Ovary (tissue), 7 donors: ENCODE measurements at regions not wholly inside any gene's neighbourhood (a gene's known extent, or its start where the extent isn't known, plus 50 kb on each side); places are given as distances from the start of the nearest gene placed in this dataset.

ENCODE experiments used
- DNase-seq, 5 donors: peaks; one replicate each; pipeline ENCODE4 v3.0.0-alpha.2; 2019 to 2020
- H3K27ac ChIP-seq, 2 donors: fragments of 200-600 bp; one replicate each; pipeline versions ENCODE4 v1.5.1 to v1.8.0; 2019 to 2022
- H3K27me3 ChIP-seq: fragments of 200-600 bp; one replicate; pipeline ENCODE4 v1.8.0; 2022
- H3K36me3 ChIP-seq: fragments of 200-600 bp; sonication (generic); one replicate; pipeline ENCODE4 v1.5.1; 2019
- H3K4me1 ChIP-seq: one replicate; pipeline ENCODE4 v1.8.1; 2013; ENCODE audit warnings: mild to moderate bottlenecking, moderate library complexity; ENCODE audit not compliant: insufficient read depth
- H3K4me3 ChIP-seq: fragments of 200-600 bp; sonication (generic); one replicate; pipeline ENCODE4 v1.5.1; 2017
- H3K9me3 ChIP-seq, 2 donors: fragments of 200-600 bp in 1 of 2; sonication (generic) in 1 of 2; one replicate each; pipeline versions ENCODE4 v1.5.1 to v1.8.1; 2013 to 2019; ENCODE audit warnings: mild to moderate bottlenecking in 1 of 2, moderate library complexity in 1 of 2
- CTCF ChIP-seq, 3 donors: fragments of 450-650 bp in 2 of 3; fragments of 200-600 bp in 1 of 3; IDR thresholded peaks; one replicate each; pipeline versions ENCODE4 v1.5.1 to v1.8.0; 2016 to 2022; ENCODE audit warnings: antibody characterized with exemption in 3 of 3, mild to moderate bottlenecking in 1 of 3
- EP300 ChIP-seq: sonication (generic); formaldehyde crosslinking; IDR thresholded peaks from one replicate; pipeline ENCODE4 v1.6.1; 2017; ENCODE audit warnings: antibody characterized with exemption
- POLR2A ChIP-seq: fragments of 450-650 bp; IDR thresholded peaks from one replicate; pipeline ENCODE4 v1.6.1; 2017; ENCODE audit warnings: antibody characterized with exemption, mild to moderate bottlenecking, moderate library complexity
- WGBS, 3 donors: extraction: QIAGEN DNeasy Blood & Tissue Kit in 1 of 3; methylation state at CpG; one replicate each; pipeline versions ENCODE4 v1.1.5 to v1.1.7; 2013 to 2017; 5-methylcytosine and 5-hydroxymethylcytosine counted together
- intact Hi-C, 4 donors: fragments of 100-400 bp; cut with DNase I; formaldehyde crosslinking; loops; one replicate each; pipeline versions ENCODE4 v1.11.0 to v1.15.1; 2022 to 2023
- donor health status: DM: no; HTN: no; CAD: no; lungs with moderate emphysema.
- donor health status: DM: no; HTN: no; CAD: no.
- donor health status: Bipolar disorder and iron deficiency.
- donor health status: DM: no; HTN: no; CAD: no.
- donor health status: DM: yes; HTN: yes; CAD: no.

- no peak for TF ChIP-seq EP300
- no peak for TF ChIP-seq POLR2A
- no peak for TF ChIP-seq CTCF (IDR thresholded peaks at IDR 0.05)
- Histone ChIP-seq H3K36me3 (no peaks in the 10 kb centered on the region), H3K27me3 (no peaks in the 10 kb centered on the region), H3K9me3 (no peaks in the 10 kb centered on the region), H3K4me1 (no peaks in the 10 kb centered on the region), H3K27ac (no peak overlapping the region), H3K4me3 (no peak overlapping the region)
- DNase-seq, result no peak
- intact Hi-C loops, result loop anchor here in 1 of 4 donors (10.0 kb wide), 1 partner anchor 150 kb away; no protein-coding TSS in a partner anchor
- 80 to 99% (median 89%) methylated on average over 6 of the region's 6 CpGs for WGBS, 3 donors
These were observed 133.9 kb upstream of the PDE3A start for GRCh38 chr12:20234474-20234873.

GRCh38 chr12:20237091-20237490 is 131.2 kb upstream of the PDE3A start:
- H3K27me3 ChIP-seq, result no peaks in the 10 kb centered on the region
- no peaks in the 10 kb centered on the region for H3K4me1 ChIP-seq
- intact Hi-C loops, result loop anchor here in 1 of 4 donors (10.0 kb wide), 1 partner anchor 148 kb away; no protein-coding TSS in a partner anchor
- H3K9me3 ChIP-seq, result no peaks in the 10 kb centered on the region
- no peak for DNase-seq
- WGBS, 3 donors, result 94 to 95% (median 94%) methylated on average over 7 of the region's 7 CpGs
- H3K36me3 ChIP-seq, result no peaks in the 10 kb centered on the region
- no peak for TF ChIP-seq CTCF (IDR thresholded peaks at IDR 0.05)
- TF ChIP-seq POLR2A, result no peak
- no peak for TF ChIP-seq EP300
- H3K4me3 ChIP-seq, result no peak overlapping the region
- no peak overlapping the region for H3K27ac ChIP-seq

- no peaks in the 10 kb centered on the region for H3K36me3 ChIP-seq
- no peaks in the 10 kb centered on the region for H3K4me1 ChIP-seq
- no peaks in the 10 kb centered on the region for H3K27me3 ChIP-seq
- intact Hi-C loops, result no loop called here
- no peak for DNase-seq
- no peak overlapping the region for H3K4me3 ChIP-seq
- WGBS, 3 donors, result 16 to 40% (median 32%) methylated on average over 1 of the region's 1 CpG
- TF ChIP-seq CTCF (IDR thresholded peaks at IDR 0.05) (no peak), EP300 (no peak), POLR2A (no peak)
- no peak overlapping the region for H3K27ac ChIP-seq
- no peaks in the 10 kb centered on the region for H3K9me3 ChIP-seq
These were observed 122.8 kb upstream of the PDE3A start for GRCh38 chr12:20245491-20245890.

- TF ChIP-seq POLR2A (no peak), EP300 (no peak), CTCF (IDR thresholded peaks at IDR 0.05) (no peak)
- H3K27me3 ChIP-seq, result no peaks in the 10 kb centered on the region
- no peaks in the 10 kb centered on the region for H3K9me3 ChIP-seq
- WGBS, 3 donors, result 82 to 89% (median 83%) methylated on average over 3 of the region's 3 CpGs
- DNase-seq, result no peak
- intact Hi-C loops, result no loop called here
- no peaks in the 10 kb centered on the region for H3K4me1 ChIP-seq
- no peak overlapping the region for H3K27ac ChIP-seq
- H3K36me3 ChIP-seq, result no peaks in the 10 kb centered on the region
- H3K4me3 ChIP-seq, result no peak overlapping the region
These were observed 119.7 kb upstream of the PDE3A start for GRCh38 chr12:20248646-20249045.
